Right lobe of liver (tissue), 6 donors: ENCODE measurements at regions not wholly inside any gene's neighbourhood (a gene's known extent, or its start where the extent isn't known, plus 50 kb on each side); places are given as distances from the start of the nearest gene placed in this dataset.
"Not testable (repeated sequence)": the region's sequence is repeated elsewhere in the genome, so short reads cannot be mapped to it uniquely, and the experiment has no call there.

ENCODE experiments used
- ATAC-seq, 4 donors: fragments of 200-7000 bp; cut with Tn5 transposase; one replicate each; pipeline ENCODE4 v1.9.1; 2020; ENCODE audit warnings: mild to moderate bottlenecking in 4 of 4, moderate library complexity in 4 of 4
- DNase-seq, 3 donors: peaks; one replicate each; pipeline ENCODE4 v3.0.0-alpha.2; 2020
- H3K27ac ChIP-seq, 3 donors: fragments of 200-600 bp; one replicate each; pipeline ENCODE4 v1.8.0; 2022
- H3K27me3 ChIP-seq, 2 donors: fragments of 200-600 bp; one replicate each; pipeline ENCODE4 v1.8.0; 2022
- H3K36me3 ChIP-seq, 4 donors: fragments of 200-600 bp; sonication (generic) in 1 of 4; one replicate each; pipeline versions ENCODE4 v1.5.1 to v1.8.0; 2017 to 2022; ENCODE audit warnings: control low read depth in 1 of 4
- H3K4me1 ChIP-seq, 4 donors: fragments of 200-600 bp; sonication (generic) in 1 of 4; one replicate each; pipeline versions ENCODE4 v1.5.1 to v1.8.0; 2017 to 2022; ENCODE audit warnings: control low read depth in 1 of 4
- H3K4me3 ChIP-seq, 3 donors: fragments of 200-600 bp; one replicate each; pipeline ENCODE4 v1.8.0; 2022
- H3K9me3 ChIP-seq, 4 donors: fragments of 200-600 bp; sonication (generic) in 1 of 4; one replicate each; pipeline versions ENCODE4 v1.5.1 to v1.8.0; 2017 to 2022; ENCODE audit warnings: control low read depth in 1 of 4
- CTCF ChIP-seq, 4 donors: fragments of 200-600 bp in 3 of 4; fragments of 450-650 bp in 1 of 4; IDR thresholded peaks; one replicate each; pipeline versions ENCODE4 v1.5.1 to v1.8.0; 2016 to 2022; ENCODE audit warnings: antibody characterized with exemption in 4 of 4, mild to moderate bottlenecking in 2 of 4
- POLR2A ChIP-seq: fragments of 450-650 bp; IDR thresholded peaks from one replicate; pipeline ENCODE4 v1.6.1; 2017; ENCODE audit warnings: antibody characterized with exemption, mild to moderate bottlenecking
- WGBS: methylation state at CpG from one replicate; pipeline ENCODE4 v1.1.6; 2018; ENCODE audit warnings: low coverage, low lambda C conversion rate; ENCODE audit not compliant: insufficient coverage; ENCODE audit errors: missing lambda C conversion rate; 5-methylcytosine and 5-hydroxymethylcytosine counted together
- intact Hi-C, 2 donors: fragments of 100-400 bp; cut with DNase I; formaldehyde crosslinking; loops; one replicate each; pipeline versions ENCODE4 v1.11.2 to v1.14.1; 2022
- donor health status: DM: no; HTN: yes; CAD: no.
- donor health status: DM: no; HTN: no; CAD: no.
- donor health status: DM: no; HTN: no; CAD: no.
- donor health status: DM: no; HTN: yes; CAD: no.
- donor health status: DM: no; HTN: yes; CAD: no.

GRCh38 chr1:112826217-112826944 is 111.2 kb upstream of the PPM1J start:
- DNase-seq (no peak), ATAC-seq (no peak)
- Histone ChIP-seq H3K4me1 (no peaks in the 10 kb centered on the region), H3K4me3 (no peak overlapping the region), H3K27ac (no peak overlapping the region), H3K9me3 (no peaks in the 10 kb centered on the region), H3K27me3 (no peaks in the 10 kb centered on the region), H3K36me3 (no peaks in the 10 kb centered on the region)
- intact Hi-C loops = no loop called here
- 58% methylated on average over 8 of the region's 16 CpGs for WGBS
- TF ChIP-seq POLR2A = no peak
- no peak for TF ChIP-seq CTCF (IDR thresholded peaks at IDR 0.05)

GRCh38 chr1:112825563-112826216 is 110.6 kb upstream of the PPM1J start:
- 50% methylated on average over 3 of the region's 7 CpGs for WGBS
- DNase-seq, ATAC-seq, H3K4me3 ChIP-seq, H3K27ac ChIP-seq, H3K36me3 ChIP-seq, H3K27me3 ChIP-seq, H3K4me1 ChIP-seq, H3K9me3 ChIP-seq, intact Hi-C loops: not testable (repeated sequence)

GRCh38 chr1:112825075-112825474 is 109.9 kb upstream of the PPM1J start:
- H3K27ac ChIP-seq, H3K9me3 ChIP-seq, H3K4me1 ChIP-seq, DNase-seq, ATAC-seq, H3K36me3 ChIP-seq, H3K4me3 ChIP-seq, H3K27me3 ChIP-seq, intact Hi-C loops: not testable (repeated sequence)
- 81% methylated on average over 6 of the region's 6 CpGs for WGBS

- H3K4me3 ChIP-seq, H3K9me3 ChIP-seq, H3K4me1 ChIP-seq, H3K27me3 ChIP-seq, DNase-seq, H3K36me3 ChIP-seq, ATAC-seq, intact Hi-C loops, H3K27ac ChIP-seq: not testable (repeated sequence)
- 68% methylated on average over 6 of the region's 7 CpGs for WGBS
Measured at GRCh38 chr1:112821307-112822063, 106.4 kb upstream of the PPM1J start.

GRCh38 chr1:112818990-112819689 is 104.0 kb upstream of the PPM1J start:
- no peak for DNase-seq
- intact Hi-C loops = no loop called here
- H3K4me1 ChIP-seq = no peaks in the 10 kb centered on the region
- ATAC-seq = peak; percentile 53 to 86 (median 76)
- WGBS = 36% methylated on average over 4 of the region's 4 CpGs
- H3K36me3 ChIP-seq = no peaks in the 10 kb centered on the region
- H3K27ac ChIP-seq = no peak overlapping the region
- no peaks in the 10 kb centered on the region for H3K9me3 ChIP-seq
- H3K27me3 ChIP-seq = no peaks in the 10 kb centered on the region
- no peak overlapping the region for H3K4me3 ChIP-seq
- TF ChIP-seq POLR2A (no peak), CTCF (IDR thresholded peaks at IDR 0.05) (no peak)
